Endothelial cell of umbilical vein (primary cell): ENCODE measurements at regions not wholly inside any gene's neighbourhood (a gene's known extent, or its start where the extent isn't known, plus 50 kb on each side); places are given as distances from the start of the nearest gene placed in this dataset.

Experiments used
- CTCF ChIP-seq, 2 donors: IDR thresholded peaks; 1 replicate in 1 of 2; 2 replicates in 1 of 2; pipeline ENCODE4 v1.5.1; 2011; ENCODE audit warnings: low read length in 2 of 2, mild to moderate bottlenecking in 2 of 2, moderate library complexity in 2 of 2, control low read depth in 1 of 2, inconsistent platforms in 1 of 2, low read depth in 1 of 2; ENCODE audit not compliant: insufficient read depth in 1 of 2; ENCODE audit errors: extremely low read depth in 1 of 2
- EZH2 ChIP-seq: IDR thresholded peaks from 2 replicates; pipeline ENCODE4 v1.6.1; 2012; ENCODE audit warnings: borderline replicate concordance, low read depth, mild to moderate bottlenecking, moderate library complexity, low read length, inconsistent platforms; ENCODE audit not compliant: severe bottlenecking
- FOS ChIP-seq: IDR thresholded peaks from 2 replicates; pipeline ENCODE4 v1.6.1; 2011; ENCODE audit warnings: mild to moderate bottlenecking, low read length, moderate library complexity, borderline replicate concordance; ENCODE audit not compliant: insufficient read depth
- GATA2 ChIP-seq: IDR thresholded peaks from 2 replicates; pipeline ENCODE4 v1.7.0; 2011; ENCODE audit warnings: low read depth, mild to moderate bottlenecking, moderate library complexity, mixed read lengths, low read length; ENCODE audit not compliant: insufficient read length, insufficient read depth
- JUN ChIP-seq: IDR thresholded peaks from 2 replicates; pipeline ENCODE4 v1.6.1; 2011; ENCODE audit warnings: borderline replicate concordance, low read depth; ENCODE audit not compliant: insufficient read length, insufficient read depth
- MAX ChIP-seq: IDR thresholded peaks from 2 replicates; pipeline ENCODE4 v1.6.1; 2011; ENCODE audit not compliant: insufficient read depth, insufficient read length
- MYC ChIP-seq: IDR thresholded peaks from one replicate; pipeline ENCODE4 v1.6.1; 2011; ENCODE audit warnings: mild to moderate bottlenecking, low read depth, low read length
- POLR2A ChIP-seq: IDR thresholded peaks from 2 replicates; pipeline ENCODE4 v1.6.1; 2012; ENCODE audit warnings: low read depth, mild to moderate bottlenecking, control low read depth, low read length
- POLR2AphosphoS5 ChIP-seq: IDR thresholded peaks from 2 replicates; pipeline ENCODE4 v1.6.1; 2012; ENCODE audit warnings: low read depth, mild to moderate bottlenecking, control low read depth, low read length, moderate library complexity; ENCODE audit not compliant: insufficient read depth

GRCh38 chr20:52270696-52271095, 79.1 kb upstream of the ZFP64 start:
- no peak for TF ChIP-seq CTCF (IDR thresholded peaks at IDR 0.05; ENCODE audit: extremely low read depth in 1 of 2, insufficient read depth in 1 of 2, low read depth in 1 of 2, low read length in 2 of 2)
- no peak for TF ChIP-seq POLR2A
- no peak for TF ChIP-seq EZH2
- no peak for TF ChIP-seq POLR2AphosphoS5
- TF ChIP-seq MAX: no peak
- no peak for TF ChIP-seq JUN
- no peak for TF ChIP-seq MYC
- no peak for TF ChIP-seq FOS
- TF ChIP-seq GATA2: no peak
